ENCODE measurements at regions not wholly inside any gene's neighbourhood (a gene's known extent, or its start where the extent isn't known, plus 50 kb on each side); places are given as distances from the start of the nearest gene placed in this dataset.

DNA sequence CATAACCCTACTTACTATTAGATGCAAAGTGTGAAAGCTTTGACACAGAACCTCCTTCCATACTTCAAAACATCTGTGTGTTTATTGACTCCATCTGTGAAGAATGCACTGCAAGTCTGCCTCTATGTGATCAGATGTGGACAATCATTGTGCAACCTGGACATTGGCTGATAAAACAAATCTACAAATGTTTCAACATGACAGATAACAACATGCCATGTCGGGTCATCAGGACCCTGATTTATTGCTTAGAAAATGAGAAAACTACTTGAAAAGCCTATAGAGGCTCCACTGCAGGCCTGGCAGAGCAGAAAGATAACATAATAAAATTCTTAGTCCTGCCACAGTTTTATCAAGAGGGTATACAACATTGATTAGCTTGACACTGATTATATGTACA, 1286.4 kb downstream of the GRIK2 start:
- DNase-seq = no peak

DNA sequence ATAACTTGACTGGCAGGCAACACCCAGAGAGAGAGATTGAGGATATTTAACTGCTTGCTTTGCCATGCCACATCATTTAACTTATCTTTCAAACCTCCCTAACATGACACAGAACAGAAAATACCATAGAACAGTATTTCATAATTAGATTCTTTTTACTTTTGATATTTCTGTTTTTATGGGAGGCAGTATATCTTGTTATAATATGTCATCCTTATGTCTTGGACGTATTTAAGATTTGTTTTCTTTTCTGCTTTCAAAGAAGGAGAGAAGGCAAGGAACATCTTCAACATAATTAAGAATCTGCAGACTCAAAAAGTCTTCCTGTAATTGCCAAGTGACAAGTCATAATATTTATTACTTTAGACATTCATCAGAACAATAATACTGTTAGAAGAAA, 1283.7 kb downstream of the GRIK2 start:
- DNase-seq = no peak

DNA sequence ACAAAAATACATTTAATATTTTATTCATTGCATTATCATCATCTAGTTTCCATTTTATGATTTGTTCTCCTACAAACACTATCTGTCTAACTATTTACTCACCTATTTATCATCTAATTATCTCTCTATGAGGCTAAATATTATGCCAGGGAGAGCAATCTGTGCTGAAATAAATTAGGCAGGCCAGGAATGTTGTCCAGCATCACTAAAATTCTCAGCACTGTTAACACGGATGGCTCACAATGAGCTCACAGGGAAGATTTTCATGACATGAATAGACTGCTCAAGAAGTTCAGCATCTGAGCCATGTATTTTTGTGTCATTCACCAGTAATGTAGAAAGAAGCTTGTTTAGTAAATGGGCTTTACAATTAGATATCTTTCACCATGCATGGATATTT, 1277.2 kb downstream of the GRIK2 start:
- no peak for DNase-seq

DNA sequence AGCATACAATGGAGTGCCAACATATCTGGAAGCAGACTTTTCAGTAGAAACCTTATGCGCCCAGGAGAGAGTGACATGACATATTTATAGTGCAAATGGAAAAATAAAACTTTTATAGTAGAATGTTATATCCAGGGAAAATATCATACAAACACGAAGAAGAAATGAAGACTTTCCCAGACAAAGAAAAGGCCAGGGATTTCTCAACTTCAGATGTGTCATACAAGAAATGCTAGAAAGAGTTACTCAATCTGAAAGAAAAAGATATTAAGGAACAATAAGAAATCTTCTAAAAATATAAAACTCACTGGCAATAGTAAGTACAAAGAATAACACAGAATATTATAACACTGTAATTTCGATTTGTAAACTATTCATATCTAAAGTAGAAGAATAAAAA, 1269.3 kb downstream of the GRIK2 start:
- DNase-seq = no peak

DNA sequence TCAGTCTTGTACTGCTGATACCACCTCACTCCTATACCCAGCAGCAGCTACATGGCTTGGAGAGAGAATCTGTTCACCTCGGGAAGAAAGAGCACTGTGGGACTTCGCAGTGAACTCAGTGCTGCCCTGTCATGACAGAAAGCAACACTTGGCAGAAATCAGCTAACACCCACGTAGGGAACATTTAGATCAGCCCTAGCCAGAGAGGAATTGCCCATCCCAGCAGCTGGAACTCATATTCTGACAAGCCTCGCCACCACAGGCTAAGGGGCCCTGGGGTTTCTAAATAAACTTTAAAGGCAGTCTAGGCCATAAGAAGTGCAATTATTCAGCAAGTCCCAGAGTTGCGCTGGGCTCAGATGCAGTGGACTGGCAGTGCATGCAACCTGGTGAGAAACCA, 1266.8 kb downstream of the GRIK2 start:
- no peak for DNase-seq

DNA sequence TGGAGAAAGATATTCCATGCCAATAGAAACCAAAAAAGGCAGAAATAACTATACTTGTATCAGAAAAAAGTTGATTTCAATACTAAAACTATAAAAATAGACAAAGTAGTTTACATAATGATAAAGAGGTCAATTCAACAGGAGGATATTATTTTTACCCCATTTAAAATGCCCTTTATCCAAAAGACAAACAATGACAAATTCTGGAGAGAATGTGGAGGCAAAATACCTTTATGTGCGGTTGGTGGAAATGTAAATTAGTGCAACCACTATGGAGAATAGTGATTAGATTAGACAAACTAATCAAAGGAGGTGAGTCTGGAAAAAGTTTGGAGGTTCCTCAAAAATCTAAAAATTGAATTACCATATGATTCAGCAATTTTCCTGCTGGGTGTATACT, 1262.3 kb downstream of the GRIK2 start:
- DNase-seq = no peak

DNA sequence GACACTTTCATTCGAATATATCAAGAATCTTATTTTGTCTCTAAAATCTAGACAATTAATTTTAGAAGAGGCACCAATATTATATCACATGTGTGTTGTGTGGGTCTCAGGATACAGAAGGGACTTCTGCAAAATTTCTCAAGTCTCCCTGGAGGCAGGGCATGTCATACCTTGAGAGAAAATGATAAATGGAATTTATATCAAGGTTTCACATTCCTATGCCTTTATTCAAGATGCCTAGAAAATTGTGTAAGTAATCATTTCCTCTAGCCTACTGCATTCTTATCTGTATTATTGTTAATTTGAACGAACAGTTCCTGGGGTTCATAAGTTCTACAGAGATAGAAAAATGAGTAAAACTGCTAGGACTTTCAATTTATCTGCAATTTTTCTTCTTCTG, 1247.9 kb downstream of the GRIK2 start:
- no peak for DNase-seq

DNA sequence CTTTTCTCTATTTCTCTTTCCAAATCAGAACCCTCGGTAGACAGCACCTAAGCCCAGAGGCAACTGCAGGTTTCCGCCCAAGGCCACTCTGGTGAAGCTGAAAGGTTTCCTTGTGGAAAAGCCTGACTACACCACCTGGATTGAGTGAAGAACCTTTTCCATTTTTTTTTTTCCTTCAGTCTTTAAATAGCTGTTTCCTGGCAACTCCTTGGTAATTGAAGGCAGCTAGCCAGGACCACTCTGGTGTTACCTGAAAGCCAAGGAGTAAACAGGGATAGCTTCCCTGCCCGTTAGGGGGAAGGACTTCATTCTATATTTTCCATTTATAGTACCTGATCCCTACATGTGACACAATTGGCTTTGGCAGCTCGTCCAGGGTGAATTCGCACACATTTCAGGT, 1238.4 kb downstream of the GRIK2 start:
- no peak for DNase-seq

DNA sequence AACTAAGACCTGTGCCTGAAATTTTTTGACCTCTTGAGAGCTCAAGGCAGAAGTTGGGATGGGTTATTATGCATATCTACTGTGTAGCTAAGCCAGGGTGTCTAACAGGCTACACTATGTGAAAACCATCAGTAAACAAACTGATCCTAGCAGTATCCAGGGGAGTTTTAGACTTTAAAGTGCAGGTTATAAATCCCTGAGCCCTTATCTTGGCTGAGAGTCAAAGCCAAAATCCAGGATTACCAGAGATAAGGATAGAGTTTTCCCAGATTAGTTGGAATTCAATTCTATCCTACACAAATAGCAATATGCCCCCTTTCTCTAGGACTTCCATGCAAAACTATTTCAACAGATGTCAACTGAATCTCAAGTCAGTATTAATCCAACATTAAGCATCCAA, 1229.7 kb downstream of the GRIK2 start:
- DNase-seq = no peak

DNA sequence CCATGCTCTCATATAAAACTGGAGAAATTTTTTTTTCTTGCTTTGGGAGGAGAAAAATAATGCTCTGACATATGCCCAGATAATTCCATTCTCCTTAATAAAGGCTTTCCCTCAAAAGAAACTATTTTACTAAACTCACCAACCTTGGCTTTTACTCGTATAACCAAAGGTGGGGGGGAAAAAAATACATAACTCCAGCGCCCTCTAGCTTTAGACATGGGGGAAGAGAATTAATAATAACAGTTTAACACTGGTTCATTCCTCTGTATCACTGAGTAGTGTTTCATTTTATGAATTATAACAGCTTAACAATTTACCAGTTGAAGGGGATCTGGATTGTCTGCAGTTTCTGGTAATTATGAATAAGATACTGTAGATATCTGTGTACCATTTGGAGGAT, 1226.1 kb downstream of the GRIK2 start:
- DNase-seq = no peak

DNA sequence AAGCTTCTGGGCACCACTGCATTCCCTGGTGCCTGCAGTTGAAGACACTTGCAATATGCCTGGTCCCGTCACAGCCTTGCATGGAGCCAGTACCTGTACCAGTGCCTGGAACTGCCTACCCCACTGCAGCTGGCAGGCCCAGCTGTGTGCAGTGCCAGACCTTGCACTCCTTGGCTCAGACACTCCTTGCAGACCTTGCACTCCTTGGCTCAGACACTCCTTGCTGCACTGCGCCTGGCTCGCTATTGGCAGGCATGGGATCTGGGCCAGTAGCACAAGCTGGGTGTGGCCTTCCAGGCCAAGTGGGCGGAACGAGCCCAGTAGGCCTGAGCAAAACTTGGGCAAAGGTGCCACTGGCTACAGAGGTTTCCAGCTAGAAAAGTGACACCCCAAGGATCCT, 1189.1 kb downstream of the GRIK2 start:
- no peak for DNase-seq

DNA sequence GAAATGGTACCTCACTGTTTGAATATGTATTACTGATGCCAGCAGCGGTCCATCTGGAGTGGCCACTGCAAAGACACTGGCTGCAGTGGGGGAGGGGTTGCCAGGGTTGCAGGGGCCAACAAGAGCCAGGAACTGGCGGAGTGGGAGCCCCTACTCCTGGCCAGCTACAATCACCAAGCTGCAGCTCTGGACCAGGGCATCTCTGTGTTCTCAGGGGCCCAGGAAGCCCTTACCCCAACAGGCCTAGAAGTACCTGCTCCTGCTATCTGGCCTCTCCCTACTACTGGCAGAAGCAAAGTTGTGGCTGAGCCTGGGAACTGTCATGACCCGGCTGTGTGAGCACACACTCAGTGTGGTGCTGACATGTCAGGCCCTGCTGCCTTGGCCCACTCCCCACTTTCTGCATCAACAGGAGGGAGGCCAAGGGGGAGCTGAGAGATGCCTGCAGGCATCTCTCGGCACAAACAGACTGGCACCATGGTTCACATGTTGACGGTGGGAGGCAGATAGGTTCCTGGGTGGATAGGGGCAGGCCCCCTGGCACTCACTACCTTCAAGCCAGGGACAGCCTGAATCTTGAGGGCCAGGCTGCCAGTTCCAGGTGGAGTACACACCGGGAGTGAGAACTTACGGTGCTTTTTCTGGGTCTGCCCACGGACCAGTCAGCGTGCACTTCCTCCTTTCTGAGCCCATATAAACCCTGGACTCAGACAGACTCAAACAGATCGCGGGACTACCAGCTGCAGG, 1188.0 kb downstream of the GRIK2 start:
- no peak for DNase-seq

DNA sequence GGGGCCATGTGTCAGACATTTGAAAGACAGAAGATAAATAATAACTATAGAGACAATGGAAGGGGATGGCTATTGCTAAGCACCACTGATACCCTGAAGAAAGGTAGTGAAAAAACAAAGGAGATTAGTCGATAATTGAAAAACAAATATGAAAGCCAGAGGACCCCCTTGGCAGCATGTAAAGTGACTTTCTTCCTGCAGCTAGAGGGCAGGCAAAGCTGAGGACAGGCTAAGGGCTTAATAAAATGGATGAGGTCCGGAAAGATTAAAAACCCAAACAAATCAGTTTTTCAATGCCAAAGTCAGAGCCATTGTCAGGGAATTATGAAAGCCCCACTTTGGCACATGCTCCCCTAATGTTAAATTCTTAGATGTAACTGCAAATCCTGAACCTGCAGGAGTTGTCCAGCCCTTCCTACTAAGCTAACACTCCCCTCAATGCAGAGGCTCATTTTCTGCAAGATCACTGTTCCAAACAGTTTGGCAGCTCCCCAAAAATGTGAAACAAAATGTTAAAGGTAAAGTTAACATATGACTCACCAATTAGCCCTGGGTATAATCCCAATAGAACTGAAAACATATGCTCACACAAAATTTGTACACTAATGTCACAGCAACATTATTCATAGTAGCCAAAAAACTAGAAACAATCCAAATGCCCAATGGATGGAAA, 1177.9 kb downstream of the GRIK2 start:
- no peak for DNase-seq

DNA sequence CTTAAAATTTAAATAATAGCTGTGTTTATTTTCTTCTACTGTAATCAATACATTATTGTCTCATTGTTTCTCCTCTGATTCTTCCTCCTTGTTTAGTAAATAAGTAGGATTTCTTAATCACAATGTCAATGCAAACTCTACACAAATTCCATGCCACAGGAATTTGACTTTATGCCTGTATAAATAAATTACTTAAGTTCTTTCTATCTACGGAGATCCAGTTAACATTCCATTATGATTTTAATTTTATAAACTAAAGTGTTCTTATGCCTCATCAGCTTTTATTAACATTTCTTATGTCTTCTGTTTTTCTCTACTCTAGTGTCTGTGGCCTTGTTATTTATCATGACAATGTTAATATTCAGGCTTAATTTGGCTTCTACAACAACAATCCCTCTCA, 1169.2 kb downstream of the GRIK2 start:
- DNase-seq = no peak

DNA sequence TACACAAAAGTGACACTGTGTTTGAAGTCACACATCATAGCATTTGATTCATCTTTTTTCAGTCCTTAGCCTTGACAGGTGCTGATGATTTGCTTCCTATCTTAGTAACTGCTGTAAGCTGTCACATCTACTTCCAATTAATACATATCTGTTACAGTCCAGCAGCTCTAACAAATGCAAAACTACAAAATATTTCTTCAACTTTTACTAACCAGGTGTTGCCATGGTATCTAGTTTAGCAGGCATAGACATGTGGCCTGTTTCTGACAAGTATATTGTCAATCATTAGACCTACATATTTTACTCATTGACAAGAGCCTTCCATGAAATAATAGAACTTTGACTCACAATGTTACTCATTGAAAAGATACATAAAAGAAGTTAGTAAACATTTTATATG, 1159.7 kb downstream of the GRIK2 start:
- DNase-seq = no peak

DNA sequence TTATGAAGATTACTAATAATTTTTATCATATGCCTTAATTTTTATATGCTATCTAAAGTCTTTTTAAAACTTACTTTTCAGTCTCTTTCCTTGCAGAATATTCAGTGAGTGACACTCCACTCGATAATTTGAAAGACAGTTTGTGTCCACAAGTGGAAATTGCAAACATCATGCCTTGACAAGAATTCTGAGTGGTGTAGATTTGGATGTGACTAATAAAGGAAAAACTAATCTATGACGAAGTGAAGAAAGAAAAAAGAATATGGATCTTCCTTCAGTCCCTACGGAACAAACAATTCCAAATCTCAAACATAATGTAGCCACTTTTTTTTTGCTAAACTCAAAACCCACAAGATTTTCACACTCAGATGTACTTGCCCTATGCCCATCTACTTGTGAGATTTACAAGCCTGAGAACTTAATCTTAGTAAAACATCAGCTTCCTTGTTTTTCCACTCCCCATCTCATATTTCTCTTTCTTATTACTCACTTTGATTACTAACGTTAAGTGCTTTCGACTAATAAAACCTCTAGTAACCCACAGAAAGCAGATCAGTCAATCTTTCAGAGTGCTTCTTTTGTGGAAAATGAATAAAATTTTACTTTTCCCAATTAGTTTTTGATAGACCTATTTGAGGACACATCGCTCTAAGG, 1155.8 kb downstream of the GRIK2 start:
- DNase-seq = no peak

DNA sequence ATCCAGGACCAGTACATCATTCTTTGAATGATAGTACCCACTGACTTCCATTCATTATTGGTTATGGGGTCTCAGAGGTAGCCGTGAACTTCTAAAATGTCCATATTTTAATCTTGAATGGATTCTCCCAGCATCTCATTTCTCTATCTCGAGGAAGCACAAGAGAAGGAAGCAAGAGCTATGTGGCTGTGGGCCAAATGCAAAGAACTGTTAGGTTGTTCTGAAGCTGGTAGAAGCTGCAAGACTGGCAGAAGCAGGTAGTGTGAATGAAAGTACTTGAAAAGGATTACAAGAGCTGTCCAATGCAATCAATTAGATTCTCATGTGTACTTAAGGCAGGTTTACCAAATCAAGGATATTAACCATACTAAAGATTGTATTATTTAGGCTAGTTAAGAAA, 1131.8 kb downstream of the GRIK2 start:
- DNase-seq = no peak

DNA sequence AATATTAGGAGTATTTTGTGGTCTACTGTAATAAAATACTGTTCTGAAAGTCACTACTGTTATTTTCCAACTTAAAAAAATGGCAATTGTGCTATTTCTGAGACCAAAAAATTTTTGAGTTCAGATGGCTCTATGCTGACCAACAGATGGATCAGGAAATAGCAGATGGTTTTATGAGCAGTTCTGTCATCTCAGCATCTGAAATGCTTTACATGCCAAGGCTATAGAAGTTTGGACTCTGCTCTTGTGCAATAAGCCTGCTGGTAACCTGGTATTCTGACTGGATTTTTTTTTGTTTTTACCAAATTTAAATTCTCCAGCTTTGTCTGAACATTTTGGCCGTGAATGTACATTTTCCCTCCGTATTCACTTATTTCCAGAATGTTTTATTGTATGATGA, 1127.5 kb downstream of the GRIK2 start:
- DNase-seq = no peak

DNA sequence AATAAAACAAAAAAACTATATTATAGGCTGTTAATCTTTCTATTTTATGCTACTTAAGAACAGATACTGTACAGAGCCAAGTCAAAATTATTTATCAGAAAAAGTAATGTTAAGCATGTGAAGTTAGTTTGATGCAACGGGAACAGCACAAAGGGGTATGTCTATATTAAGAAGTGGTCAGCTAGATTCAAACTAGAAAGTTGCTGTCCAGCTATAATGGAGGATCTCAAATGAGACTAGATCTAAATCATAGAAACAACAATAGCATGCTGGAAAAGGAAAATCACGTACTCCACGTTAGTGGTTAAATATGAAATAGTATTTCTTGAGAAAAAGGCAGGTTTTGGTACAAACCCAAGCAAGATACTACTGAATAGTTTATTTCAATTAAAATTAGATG, 1124.0 kb downstream of the GRIK2 start:
- no peak for DNase-seq

DNA sequence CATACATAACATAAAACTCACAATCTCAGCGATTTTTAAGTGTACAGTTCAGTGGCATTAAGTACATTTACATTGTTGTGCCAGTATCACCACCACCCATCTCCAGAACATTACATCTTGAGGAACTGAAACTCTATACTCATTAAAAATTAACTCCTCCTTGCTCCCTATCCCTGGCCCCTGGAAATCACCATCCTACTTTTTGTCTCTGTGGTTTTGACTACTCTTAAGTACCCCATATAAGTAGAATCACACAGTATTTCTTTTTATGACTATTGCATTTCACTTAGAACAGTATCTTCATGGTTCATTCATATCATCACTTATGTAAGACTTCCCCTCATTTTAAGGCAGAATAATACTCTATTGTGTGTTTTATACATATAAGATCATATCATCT, 1108.1 kb downstream of the GRIK2 start:
- no peak for DNase-seq

DNA sequence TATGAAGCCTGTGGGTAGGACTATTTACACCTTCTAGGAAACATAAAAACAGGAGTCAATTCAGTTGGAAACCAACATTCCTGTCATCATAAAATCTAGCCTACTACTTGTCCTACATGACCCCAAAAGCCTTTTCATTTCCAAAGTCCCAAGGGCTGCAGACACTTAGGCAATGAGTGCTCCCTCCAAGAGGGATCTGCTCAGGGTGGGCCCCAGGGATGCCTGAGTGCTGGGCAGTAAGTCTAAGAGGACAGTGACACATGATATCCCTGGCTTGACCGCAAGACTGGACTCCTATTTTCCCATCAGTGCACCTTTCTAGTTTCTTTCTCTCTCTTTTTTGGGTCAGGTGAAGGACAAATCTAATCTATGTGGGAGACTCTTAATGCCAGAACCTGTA, 1101.3 kb downstream of the GRIK2 start:
- DNase-seq = no peak

DNA sequence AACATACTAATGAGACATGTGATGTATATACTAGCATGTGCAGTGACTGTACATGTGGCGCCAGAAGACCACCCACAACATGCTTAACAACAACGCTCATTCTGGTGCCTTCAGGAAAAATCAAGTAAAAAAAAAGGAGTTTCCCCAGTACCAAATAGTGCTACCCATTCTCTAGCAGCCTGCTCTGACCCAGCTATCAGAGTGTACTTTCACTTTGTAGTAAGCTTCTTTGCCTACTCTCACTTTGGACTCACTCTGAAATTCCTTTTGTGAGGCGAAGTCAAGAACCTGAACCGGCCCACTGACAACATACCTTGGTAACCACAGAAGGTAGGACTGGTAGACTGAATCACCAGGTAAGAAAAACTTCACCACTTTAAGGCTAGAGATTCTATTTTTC, 1100.0 kb downstream of the GRIK2 start:
- no peak for DNase-seq

DNA sequence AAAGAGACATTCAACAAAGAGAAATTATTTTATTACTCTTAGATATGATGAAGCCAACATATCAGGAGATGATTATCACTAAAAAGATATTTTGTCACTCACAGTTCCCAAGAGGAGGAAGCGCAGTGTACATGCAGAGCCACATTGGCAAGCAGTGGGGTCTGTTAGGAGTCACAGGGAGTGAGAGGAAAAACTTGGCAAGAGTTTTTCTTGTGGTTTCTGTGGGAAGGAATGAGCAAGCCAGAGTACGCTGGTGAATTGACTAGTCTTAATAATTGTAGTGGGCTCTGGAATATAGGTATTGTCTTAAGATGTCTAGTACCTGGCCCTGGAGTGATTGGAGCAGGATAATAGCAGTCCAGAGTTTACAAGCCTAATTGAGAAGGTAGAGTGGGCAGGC, 1095.2 kb downstream of the GRIK2 start:
- no peak for DNase-seq

DNA sequence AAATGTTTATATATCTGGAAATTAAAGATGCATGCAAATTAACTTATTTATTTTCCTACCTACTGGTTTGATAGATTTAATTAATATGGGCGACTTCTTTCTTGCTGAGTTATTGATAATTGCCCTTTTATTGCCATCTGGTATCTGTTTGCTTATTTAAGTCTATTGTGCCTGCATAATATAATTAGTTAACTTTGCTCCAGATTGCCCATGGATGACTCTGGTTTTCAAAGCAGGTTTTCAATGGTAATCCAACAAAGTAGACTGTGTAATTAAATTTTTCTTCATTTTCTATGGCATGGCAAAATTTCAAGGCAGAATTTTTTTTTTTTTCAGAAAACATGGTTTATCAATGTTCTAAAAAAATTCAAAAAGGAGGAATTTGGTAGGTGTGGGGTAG, 1092.0 kb downstream of the GRIK2 start:
- no peak for DNase-seq

Measured in stimulated activated CD4-positive, alpha-beta T cell treated with anti-CD3 and anti-CD28 coated beads, Interleukin-15, amount 100 ng/mL, for 24 hours (primary cell).